HG03469 (cell line): ENCODE measurements at regions not wholly inside any gene's neighbourhood (a gene's known extent, or its start where the extent isn't known, plus 50 kb on each side); places are given as distances from the start of the nearest gene placed in this dataset.

Experiments used
- ATAC-seq: cut with Tn5 transposase; IDR thresholded peaks from one replicate; pipeline ENCODE4 v1.9.1; 2021; ENCODE audit warnings: mild to moderate bottlenecking, moderate library complexity, moderate number of reproducible peaks; ENCODE audit not compliant: unreplicated experiment

DNA sequence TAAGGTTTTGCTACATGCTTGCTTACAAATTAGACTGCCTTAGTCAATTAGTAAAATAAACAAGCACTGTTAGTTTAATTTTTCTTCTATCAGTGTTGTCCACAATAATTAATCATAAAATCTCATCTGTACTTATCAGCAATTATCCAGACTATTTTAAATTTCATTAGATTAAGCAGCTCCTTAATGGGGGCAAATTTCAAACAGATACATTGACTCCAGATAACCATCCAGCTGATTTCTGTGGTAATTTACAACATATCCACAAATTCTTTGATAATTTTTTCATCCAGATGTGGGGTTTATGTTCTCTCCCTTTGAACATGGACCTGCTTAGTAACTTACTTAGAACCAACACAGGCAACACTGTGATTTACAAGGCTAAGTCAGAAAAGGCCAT, 170.4 kb upstream of the CWC22 start:
- no peak for ATAC-seq

DNA sequence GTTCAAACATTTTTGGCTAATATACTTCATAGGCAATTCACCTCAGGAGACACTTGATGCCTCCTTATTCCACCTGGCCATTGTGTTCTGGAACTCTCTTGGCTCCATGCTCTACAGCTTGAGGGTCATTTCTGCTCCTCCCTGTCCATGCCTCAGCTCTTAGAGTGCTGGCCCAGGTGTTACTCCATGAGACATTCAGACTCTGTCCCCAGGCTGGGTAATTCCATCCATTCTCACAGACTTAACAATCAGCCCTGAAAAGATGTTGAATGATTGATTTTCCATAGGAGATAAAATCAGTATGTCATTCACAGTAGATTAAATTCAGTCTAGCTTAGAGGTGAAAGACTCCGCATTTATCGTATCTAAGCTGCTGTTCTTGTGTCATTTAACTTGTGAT, 168.6 kb upstream of the CWC22 start:
- no peak for ATAC-seq

DNA sequence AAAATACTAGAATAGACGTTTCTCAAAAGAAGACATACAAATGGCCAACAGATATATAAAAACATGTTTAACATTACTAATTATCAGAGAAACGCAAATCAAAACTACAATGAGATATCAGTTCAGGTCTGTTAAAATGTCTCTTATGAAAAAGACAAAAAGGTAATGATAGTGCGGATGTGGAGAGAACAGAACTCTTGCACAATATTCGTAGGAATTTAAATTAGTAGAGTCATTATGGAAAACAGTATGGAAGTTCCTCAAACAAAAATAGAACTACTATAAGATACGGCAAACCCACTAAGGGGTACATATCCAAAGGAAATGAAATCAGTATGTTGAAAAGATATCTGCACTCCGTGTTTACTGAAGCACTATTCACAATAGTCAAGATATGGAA, 167.5 kb upstream of the CWC22 start:
- no peak for ATAC-seq

DNA sequence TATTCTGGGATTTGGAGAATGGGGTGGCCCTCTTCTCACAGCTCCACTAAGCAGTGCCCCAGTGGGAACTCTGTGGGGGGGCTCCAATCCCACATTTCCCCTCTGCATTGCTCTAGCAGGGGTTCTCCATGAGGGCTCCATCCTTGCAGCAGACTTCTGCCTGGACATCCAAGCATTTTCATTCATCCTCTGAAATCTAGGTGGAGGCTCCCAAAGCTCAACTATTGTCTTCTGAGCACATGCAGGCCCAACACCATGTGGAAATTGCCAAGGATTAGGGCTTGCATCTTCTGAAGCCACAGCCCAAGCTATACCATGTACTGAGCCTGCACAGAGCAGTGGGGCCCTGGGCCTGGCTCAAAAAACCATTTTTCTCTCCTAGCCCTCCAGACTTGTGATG, 162.4 kb upstream of the CWC22 start:
- ATAC-seq: no peak

DNA sequence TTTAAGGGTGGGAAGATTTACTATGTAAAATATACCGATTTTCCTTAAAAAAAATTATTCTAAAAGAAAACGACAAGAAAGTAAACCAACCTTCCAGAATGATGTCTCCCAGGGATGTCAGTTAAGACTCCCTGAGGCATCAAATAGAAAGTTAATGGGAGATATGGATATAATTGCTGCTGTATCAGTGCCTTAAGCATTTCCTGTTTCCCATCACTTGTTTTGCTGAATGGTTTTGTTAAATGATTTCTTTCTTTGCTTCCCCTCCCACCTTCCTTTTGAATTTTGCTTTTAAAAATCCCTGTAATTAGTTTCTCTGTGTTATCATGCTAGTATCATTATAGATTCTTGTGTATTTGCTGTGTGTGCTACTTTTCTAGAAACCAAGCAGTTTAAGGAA, 154.3 kb upstream of the CWC22 start:
- ATAC-seq: no peak

DNA sequence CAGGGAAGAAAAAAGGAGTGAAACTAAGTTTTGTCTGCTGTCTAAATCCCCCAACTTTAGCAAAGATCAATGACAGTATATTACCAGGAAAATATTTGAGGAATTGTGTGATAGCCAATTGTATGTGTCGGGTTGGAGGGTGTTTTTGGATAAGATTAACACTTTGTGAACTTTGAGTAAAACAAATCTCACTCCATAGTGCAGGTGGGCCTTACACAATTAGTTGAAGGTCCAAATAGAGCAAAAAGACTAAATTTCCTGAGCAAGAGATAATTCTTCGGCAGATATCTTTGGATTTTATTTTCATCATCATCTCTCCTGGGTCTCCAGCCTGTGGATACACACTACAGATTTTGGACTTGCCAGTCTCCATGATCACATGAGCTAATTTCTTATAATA, 152.8 kb upstream of the CWC22 start:
- no peak for ATAC-seq

DNA sequence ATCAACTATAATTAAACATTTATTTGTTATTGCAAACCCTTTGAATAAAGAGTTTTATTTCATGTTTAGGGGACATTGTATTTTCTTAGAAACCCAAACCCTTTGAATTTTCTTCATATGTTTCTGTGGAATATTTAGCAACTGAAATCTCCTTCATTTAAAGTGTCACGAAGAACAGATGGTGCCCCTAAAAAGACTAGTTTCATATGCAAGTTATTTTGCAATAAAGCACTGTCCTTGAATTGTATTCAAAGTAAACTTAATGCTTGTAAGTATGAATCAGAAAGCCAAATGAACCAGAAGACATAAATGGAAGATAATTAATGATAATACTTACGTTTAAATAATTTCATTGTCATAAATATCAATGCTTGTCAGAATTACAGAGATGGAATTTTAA, 151.9 kb upstream of the CWC22 start:
- no peak for ATAC-seq

DNA sequence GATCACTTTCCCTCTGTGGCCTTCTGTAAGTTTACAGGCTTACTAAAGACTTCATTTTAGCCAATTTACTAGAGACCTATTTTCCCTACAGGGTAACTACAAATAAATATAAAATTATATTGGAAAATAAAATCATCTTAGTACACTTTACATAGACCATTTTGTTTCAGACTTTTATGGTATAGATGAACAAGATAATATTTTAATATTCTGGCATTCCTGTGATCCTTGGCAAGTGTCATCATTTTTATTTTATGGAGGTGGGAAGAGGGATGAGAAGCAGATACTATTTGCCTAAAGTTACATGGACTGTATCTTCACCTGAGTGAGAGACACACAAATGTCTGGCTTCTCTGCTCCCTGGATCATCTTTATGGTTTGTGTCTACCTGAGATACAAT, 149.6 kb upstream of the CWC22 start:
- no peak for ATAC-seq

DNA sequence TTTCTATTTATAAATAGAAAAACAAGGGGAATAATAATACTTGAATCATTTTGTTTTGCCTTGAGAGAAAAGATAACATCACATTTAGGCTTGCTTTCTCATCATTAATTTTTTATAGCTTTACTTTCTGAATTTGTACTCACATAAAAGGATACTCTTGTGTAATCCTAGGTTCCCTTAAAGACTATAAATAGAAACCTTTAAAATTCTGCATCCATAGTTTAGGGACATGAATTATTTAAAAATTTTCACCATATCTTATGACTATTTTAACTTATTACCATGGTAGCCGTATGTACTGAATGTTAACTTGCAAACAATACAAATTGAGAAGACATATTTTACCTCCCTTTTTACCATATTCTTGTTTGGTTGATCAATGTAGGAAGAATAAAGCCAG, 143.5 kb upstream of the CWC22 start:
- no peak for ATAC-seq

DNA sequence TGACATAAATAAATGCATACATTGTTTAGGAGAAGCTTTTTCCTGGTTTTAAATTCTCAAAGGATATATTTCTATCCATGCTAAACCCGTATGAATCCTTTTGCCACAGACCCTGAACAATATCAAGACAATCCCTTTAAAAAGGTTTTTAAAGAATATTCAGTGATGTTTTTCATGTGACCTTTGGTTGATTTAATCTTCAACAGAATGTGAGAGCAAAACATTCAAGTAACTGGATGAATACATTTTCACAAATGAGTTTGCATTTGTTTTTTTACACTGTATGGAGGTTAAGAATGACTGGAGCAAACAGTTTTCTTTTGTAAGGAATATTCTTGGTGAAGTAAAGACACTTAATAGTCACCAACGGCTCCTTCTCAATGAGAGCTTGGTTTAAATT, 139.4 kb upstream of the CWC22 start:
- ATAC-seq: no peak

DNA sequence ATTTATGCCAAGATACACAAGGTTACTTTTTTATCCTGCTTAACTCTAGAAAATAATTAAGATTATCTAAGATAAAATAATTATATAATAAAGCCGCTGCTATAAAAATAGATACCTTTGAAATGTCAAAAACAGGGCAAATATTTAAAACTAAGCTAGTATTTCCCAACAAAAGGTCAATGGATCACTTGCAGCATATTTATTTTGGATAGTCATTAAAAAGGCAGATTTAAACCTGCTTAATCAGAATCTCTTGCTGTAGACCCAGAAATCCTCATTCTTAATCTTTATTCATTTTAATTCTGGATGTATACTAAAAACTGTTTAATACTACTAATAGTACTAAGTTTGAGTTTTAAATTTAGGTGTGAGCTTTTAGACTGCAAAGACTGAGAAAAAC, 139.0 kb upstream of the CWC22 start:
- no peak for ATAC-seq

DNA sequence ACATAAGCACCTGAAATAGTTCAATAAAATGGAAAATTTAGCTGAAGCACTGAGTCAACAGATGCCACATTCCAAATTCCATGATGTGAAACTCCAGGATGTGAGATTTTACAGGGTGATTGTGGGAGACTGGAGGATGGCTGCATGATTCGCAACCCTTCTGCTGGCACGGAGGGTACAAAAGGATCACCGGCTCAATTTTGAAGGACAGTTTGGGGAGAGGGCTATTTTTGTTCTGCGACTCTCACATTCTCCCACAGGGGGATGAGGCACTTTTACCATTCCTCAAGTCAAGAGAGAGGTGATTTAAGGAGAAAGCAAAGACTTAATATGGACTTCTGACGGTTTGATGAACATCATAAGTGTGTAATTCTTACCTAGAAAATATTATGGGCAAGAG, 138.1 kb upstream of the CWC22 start:
- no peak for ATAC-seq

DNA sequence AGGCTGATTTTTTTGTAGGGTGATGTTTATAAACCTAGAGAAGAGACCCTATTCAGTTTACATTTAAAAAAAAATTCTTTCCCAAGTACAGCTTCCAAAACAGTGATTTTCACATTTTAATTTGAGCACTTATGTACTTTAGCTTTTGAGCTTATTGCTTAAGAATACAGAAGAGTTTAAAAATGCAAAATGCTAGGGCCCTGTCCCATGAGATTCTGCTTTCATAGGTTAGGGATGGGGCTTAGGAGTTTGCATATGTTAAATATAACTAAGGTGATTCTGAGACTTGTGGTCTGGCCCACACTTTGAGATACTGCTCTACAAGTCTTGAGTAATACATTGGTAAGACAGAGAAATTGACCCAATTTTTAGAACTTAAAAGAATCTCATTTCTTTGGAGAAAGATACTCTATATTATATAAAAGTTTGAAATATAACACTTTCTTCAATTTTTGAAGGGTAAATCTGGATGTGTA, 137.3 kb upstream of the CWC22 start:
- no peak for ATAC-seq

DNA sequence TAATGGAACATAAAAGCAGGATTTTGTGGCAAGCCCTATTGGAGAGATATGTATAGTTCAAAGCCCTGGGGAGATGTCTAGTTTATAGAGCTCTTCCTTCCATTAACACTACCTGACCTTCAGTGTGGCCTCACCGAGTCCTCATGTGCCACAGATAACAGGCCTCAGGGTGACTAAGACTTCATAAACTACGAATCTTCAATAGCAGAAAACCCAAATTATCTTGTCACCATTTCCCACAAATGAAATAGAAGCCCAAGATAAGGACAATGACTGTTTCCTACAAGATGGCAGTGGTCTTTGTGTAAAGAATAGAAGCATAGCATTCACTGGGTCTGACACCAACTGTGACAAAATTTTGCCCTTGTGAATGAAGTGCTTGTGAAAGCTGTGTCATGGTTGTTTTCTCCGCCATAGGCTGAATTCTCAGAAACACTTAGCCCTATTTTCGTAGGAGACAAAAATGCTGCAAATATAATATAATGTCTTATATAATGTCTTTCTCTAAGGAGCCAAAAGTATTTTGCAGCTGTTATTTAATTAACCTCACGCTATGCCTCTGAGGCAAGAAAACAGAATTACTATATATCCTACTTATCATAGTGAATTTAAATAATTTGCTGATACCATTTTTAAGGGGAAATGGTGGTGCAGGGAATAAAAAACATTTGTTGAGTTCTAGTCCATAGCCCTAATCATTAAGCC, 136.7 kb upstream of the CWC22 start:
- ATAC-seq: no peak

DNA sequence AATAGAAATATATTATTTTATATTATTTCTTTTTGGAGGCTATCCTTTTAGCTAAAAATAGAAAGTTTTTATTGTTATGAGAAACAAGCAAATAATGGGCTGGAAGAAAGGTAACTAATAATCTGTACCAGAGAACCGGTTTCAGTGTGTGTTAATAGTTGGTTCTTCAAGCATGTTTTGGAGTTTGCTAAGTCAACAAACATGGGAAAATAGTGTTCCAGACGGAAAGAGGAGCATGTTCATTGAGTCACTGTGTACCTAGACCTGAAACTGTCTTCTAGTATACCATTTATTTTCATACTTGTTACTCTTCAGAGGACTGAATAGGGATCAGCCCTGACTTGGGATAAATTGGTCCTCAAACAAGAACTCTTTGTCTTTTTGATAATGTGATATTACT, 134.5 kb upstream of the CWC22 start:
- ATAC-seq: no peak

DNA sequence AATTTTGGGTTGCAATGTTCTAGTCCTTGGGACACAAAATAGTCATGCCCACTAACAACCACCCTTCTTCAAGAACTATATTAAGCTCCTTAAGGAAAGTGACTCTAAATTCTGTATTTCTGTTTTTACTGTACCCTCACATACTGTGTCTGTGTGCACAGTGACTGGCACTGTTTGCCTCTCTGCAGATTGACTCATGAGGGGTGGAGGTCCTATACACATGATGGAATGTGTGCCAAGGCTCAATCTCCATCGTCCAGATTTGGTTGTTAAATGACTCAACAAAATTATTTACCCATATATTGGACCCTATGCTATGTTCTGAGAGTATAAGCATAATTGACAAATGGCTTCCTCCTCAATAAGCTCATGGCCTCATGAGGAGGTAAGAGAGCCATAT, 126.6 kb upstream of the CWC22 start:
- no peak for ATAC-seq

DNA sequence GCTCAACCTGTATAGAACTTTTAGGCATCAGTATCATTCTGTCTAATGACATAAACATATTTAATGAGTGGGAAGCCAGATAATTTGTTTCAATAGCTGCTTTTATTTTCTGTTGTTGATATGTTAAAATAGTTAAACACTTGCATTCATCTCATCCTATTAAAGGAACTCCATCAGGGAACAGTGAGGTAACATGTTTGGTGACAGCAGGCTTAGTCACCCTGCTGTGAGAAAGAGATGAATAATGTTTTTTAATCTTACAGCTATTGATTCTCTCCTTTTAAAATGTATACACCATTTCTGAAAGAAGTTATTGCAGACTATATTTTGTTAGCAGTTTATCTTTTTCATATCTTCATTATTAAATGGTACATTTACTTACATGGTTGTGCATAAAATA, 123.3 kb upstream of the CWC22 start:
- ATAC-seq: no peak

DNA sequence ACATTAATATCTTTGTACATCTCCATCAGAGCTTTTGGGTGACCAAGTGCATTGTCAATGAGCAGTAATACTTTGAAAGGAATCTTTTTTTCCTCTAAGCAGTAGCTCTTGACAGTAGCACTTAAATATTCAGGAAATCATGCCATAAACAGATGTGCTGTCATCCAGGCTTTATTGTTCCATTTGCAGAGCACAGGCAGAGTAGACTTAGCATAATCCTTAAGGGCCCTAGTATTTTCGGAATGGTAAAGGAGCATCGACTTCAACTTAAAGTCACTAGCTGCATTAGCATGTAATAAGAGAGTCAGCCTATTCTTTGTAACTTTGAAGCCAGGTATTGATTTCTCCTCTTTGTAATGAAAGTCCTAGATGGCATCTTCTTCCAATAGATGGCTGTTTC, 121.8 kb upstream of the CWC22 start:
- no peak for ATAC-seq

DNA sequence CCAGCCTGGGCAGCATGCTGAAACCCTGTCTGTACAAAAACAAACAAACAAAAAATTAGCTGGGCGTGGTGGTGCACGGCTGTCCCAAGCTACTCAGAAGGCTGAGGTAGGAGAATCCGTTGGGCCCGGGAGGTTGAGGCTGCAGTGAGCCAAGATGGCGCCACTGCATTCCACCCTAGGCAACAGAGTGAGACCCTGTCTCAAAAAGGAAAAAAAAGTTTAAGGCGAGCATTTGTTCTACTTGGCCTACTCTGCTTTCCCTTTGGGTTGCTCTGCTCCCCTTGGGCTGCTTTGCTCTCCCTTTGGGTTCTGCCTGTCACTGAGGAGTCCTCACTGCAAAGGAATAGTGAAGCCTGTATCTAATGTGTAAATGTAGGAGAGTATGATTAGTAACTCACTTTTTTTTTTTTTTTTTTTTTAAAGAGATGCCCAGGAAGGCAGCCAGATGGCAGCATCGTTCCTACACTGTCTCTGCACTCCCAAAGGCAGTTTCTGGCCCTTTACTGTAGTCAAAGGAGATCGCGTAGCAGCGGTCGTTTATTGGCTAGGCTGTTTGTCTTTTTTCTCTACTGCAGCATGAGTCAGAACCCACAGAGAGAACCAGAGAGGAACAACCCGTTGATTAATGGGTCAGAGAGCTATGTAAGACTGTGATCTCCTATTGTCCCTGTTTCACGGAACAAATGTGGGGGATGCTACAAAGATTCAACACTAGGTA, 118.3 kb upstream of the CWC22 start:
- ATAC-seq: peak; percentile 76

DNA sequence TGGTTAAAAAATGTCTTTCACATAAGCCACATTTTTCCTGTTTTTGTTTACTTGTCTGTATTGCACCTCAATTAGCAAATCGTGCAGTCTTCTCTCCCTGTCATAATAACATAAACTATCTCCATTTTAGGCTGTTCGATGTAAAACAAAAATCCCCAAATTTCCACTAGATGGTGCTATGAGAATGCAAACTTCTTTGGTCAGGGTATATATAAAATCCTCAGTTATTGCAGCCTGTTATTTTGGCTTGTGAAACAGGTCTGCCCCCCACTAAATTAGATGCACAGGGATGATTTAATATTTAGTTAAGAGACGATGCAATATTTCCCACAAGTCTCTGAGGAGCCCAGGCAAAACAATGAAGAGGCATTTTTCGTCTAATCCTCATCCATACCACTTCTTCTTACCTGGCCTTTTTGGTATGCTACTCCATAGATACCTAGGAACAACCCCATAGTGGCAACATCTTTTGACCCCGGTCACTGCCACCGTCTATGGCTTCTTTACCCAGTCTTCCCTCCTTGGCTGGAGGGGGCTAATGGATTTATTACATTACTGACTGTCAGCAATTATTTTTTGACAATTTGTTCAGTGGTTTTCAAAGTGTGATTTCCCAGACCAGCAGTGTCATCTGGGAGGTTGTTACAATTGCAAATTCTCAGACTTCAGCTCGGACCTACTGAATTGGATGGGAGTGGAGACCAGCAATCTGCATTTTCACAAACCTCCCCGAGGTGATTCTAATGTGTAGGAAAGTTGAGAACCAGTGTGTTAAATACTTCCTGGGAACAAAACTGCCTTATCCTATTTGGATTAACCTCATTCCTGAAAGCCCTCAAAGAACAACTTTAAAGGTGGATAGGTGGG, 117.4 kb upstream of the CWC22 start:
- peak; percentile 46 for ATAC-seq

DNA sequence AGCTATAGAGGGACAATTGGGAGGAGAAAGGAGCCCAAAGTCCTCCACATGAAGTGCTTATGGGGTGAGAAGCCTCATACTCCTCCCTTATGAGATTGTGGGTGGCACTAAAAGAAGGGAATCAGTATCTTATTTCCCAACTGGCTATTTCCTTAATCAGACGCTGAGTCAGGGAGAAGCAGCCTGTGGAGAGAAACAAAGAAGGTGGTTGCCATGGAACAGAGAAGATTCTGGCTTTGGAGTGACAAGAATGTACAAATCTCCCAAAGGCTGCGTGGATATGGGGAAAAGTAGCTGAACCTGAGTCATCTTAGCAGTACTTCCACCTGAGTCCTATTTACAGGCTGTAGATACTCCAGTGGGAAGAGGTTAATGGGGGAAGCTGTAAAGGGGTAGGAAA, 115.8 kb upstream of the CWC22 start:
- no peak for ATAC-seq

DNA sequence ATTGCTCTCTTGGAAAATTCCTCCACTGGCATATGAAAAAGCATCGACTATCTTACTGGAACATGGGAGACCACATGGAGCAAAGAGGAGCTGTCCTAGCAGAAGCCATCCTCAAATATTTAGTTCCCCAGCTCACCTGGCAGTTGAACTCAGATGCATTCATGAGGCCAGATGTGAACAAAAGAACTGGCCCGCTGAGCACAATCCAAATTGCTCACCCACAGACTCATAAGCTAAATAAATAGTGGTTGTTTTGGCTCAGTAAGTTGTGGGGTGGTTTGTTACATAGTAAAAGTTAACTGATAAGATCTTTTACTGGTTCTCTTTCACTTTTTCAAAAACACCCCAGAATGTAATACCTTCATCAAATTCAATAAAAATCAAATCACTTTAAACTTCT, 108.6 kb upstream of the CWC22 start:
- no peak for ATAC-seq
